ENCODE measurements at regions not wholly inside any gene's neighbourhood (a gene's known extent, or its start where the extent isn't known, plus 50 kb on each side); places are given as distances from the start of the nearest gene placed in this dataset.

- TF ChIP-seq, protein P1, sequence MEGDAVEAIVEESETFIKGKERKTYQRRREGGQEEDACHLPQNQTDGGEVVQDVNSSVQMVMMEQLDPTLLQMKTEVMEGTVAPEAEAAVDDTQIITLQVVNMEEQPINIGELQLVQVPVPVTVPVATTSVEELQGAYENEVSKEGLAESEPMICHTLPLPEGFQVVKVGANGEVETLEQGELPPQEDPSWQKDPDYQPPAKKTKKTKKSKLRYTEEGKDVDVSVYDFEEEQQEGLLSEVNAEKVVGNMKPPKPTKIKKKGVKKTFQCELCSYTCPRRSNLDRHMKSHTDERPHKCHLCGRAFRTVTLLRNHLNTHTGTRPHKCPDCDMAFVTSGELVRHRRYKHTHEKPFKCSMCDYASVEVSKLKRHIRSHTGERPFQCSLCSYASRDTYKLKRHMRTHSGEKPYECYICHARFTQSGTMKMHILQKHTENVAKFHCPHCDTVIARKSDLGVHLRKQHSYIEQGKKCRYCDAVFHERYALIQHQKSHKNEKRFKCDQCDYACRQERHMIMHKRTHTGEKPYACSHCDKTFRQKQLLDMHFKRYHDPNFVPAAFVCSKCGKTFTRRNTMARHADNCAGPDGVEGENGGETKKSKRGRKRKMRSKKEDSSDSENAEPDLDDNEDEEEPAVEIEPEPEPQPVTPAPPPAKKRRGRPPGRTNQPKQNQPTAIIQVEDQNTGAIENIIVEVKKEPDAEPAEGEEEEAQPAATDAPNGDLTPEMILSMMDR (IDR thresholded peaks at IDR 0.05), result no peak
- TF ChIP-seq POLR2A (IDR thresholded peaks at IDR 0.05), result no peak
Observed at GRCh38 chr3:30141927-30142326, 464.5 kb upstream of the TGFBR2 start.
